GM18519 (cell line): ENCODE measurements at regions not wholly inside any gene's neighbourhood (a gene's known extent, or its start where the extent isn't known, plus 50 kb on each side); places are given as distances from the start of the nearest gene placed in this dataset.

Experiments
- ATAC-seq: cut with Tn5 transposase; IDR thresholded peaks from one replicate; pipeline ENCODE4 v1.9.1; 2021; ENCODE audit warnings: mild to moderate bottlenecking, moderate library complexity; ENCODE audit not compliant: unreplicated experiment, low FRiP score

- no peak for ATAC-seq
Measured at GRCh38 chr14:44154874-44155273, 352.2 kb downstream of the FSCB start.

DNA sequence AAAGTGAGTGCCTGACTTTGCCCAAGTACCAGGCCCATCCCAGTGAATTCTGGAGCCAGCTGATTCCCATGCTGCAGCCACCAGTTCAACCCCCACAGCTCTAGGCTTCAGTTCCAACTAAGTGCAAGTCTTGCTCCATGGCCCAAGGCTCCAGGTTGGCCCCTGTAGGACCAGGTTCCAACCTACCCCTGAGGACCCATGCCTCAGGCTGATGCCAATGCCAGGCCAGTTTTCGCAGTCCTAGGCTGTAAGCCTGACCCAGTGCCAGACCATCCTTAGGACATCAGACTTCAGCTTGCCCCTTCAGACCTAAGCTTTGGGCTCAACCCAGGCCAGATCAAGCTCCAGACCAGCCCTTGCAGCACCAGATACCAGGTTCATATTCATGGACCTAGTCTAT, 352.6 kb downstream of the FSCB start:
- ATAC-seq, result no peak

DNA sequence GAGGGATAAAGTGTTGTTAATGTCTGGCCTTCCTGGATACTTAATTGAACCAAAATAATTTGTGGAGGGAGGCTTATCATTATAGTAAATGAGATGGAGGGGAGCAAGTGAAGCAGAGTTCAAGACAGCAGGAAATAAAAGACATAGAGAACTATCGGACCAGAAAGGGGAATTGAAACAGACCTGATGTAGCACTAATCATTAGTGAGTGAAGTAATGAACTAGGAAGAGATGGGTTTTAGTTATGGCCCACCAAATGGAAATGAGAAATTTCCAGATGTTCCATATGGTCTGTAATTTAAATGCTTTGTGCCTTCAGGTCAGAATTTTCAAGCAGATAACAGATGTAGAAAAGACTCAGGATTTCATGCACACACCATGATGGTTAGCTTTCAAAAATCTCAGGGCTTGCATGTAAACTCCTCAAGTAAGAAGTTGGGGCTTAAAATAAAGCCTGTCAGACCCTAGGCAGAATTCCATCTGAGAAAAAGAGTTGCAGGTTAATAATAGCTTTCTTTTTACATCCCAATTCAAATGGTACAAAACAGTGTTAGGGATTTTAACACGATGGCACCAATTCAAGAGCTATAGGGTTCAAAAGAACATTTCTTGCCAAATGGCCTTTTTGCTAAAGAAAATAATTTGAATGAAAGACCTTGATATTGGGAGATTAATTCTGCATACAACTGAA, 355.8 kb downstream of the FSCB start:
- no peak for ATAC-seq

DNA sequence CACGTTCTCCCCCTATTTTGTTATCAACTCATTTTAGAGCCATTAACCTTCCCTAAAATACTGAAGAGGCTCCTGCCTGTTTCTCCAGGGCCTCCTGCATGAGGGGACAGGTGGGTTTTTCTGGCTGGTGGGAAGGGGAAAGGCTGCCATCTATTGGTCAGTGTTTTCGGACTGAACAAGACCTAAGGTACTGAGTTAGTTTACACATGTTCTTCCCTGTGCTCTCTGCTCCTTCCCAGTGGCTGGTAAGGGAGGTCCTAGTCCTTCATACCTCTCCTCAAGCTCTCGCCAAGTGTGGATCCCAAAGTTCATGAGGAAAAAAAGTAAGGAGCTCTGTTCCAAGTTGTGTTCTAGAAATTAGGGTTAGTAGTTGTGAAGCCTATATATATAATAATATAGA, 357.5 kb downstream of the FSCB start:
- ATAC-seq, result peak; percentile 45

- ATAC-seq, result no peak
Measured at GRCh38 chr14:44142006-44142405, 365.1 kb downstream of the FSCB start.

GRCh38 chr14:44135972-44136371, 371.1 kb downstream of the FSCB start:
- ATAC-seq, result no peak

GRCh38 chr14:44131861-44132260, 375.2 kb downstream of the FSCB start:
- ATAC-seq, result no peak

DNA sequence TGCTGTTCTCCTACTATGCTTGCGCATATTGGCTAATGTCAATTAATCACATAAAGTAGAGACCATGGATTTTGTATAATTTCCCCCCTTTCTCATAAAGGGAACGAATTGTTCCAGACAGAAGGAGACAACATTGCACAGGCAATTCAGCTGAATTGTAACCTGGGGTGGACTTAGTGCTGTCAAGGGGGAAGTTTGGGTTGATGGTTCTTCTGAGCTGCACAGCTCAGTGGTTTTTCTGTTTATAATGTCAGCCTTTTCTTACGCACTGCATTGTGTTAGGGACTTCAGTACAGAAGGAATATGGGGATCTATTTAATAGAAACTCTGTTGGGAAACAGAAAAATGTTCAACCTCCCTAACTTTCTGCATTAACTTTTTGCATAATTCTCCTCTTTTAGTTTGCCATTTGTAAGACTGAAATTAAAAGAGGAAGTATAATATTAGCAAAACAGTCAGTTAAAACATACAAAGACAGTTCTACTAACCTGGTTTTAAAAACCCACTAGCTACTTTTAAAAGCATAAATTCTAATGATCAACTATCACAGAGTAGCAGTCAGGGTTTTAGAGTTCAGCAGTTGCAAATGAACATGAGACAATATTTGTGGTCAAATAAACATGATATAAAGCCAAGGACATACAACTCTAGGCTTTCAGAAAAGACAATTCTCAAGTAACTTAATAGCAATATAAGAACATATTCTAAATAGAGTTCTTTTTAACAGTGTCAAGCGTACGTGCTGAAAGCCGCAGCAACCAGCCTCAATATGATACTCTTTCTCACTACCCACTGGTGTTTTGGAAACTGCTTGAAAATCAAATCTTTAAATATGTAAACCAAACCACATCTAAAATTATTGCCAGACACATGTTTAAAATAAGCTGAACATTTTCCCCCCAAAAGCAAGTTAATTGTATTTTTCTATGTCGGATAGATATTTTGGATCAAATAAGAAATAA, 393.0 kb downstream of the FSCB start:
- no peak for ATAC-seq

DNA sequence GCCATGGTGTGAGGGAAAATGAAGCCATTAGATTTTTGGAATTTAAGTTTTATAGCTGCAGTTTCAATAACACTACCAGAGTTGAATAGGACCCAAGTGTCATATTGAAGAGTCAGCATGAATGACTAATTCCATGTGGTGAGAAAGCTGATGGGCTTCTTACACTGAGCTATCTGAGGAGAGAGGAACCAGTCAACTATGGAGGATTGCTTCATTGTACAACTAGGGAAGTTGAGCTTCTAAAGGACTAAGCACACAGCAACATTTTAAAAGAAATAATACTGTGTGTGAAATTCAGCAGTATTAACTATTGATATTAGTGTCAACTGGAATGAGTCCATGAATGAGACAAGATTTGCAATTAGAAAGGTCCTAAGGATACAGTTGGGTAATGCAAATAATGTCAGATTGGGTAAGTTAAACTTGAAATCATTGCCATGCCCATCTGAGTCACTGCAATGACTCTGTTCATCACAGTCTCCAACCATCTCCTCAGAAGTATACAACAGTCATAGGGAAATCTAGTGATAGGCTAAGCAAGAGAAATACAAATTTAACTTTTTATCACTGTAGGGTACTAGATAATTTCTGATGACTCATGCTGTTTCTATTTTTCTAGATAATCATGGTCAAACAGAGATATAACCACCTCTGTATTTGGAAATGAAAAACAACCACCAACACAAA, 394.2 kb downstream of the FSCB start:
- no peak for ATAC-seq

DNA sequence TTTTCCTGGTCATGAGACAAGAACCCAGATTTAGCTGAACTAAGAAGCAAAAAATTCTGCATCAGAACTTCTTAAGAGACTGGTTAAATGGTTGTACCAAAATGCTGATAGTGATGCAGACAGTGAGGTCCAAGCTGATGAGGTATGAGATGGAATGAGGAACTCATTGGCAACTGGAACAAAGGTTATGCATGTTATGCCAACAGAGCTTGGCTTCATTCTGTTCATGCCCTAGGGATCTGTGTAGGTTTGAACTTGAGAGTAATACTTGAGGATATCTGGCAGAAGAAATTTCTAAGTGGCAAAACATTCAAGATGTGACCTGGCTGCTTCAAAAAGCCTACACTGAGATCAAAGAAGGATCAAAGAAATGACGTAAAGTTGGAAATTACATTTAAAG, 398.0 kb downstream of the FSCB start:
- no peak for ATAC-seq

DNA sequence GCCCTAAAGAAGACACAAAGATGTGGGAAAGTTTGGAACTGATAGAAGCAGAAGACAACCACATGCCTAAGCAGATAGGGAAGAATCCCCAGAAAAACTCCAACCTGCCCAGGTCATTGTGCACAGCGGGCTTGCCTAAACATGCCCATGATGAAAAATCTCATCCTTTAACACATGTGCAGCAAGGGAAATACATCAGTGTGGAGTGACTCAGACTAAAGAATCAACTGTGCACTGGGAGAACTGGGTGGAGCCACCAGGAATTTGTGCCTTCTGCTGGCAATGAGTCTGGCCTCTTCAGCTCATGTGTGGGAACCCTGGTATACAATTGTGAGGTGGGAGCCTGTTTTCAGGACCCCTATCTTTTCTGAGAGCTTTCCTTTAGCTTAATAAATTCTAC, 398.5 kb downstream of the FSCB start:
- no peak for ATAC-seq

DNA sequence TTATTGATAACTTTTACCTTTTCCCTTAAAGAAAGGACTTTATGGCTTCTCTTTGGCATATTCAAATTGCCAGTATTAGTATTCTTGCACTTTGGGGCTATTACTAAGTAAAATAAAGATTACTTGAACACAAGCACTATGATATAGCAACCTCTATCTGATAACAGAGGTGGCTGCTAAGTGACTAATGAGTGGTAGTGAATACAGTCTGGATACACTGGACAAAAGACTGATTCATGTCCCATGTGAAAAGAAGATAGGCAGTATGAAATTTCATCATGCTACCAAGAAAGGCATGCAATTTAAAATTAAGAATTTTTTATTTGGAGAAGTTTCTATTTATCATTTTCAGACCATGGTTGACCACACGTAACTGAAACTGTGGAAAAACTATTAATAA, 399.9 kb downstream of the FSCB start:
- ATAC-seq, result no peak

DNA sequence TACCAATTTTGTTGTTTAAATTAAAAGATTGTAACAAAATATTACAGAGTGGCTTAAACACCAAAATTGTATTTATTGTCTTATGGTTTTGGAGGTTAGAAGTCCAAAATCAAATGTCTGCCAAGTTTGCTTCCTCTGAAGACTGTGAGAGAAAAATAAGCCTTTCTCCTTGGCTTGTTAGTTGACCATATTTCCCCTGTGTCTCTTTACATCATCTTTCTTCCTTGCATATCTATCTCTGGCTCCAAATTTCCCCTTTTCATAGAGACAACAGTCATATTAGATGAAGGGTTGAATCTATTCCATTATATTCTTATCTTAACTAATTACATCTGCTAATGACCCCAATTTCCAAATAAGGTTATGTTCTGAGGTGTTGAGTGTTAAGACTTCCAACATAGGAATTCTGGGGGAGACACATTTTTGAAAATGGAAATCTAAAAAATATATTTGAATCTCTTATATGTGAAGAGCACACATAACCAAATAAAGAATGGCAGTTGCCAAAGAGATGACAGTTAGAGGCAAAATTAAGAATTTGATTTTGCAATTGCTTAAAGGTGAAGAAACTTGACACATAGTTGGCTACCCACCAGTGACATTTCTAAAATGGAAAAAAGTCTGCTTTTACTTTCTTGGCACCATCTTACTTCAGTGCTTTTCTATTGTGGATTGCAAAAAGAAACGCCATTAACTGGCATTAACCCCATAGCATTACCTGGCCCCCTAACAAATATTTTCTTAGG, 407.2 kb downstream of the FSCB start:
- ATAC-seq, result no peak

DNA sequence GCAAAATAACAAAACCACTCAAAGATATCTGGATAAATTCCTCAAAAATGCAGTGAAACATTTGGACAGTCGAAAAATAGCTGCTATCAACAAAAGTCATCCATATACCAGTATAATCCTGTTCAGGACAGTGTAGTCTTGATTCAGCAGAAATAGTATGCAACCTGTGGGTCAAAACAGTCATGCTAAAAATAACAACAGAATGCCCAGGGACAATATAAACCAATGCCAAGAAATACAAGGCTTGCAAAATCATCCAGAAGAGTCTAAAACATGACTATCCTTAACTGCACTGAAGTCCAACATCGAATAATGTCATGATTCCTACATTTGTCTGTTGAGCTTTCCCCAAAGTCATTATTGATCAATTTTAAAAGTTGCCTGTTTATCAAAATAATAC, 425.9 kb downstream of the FSCB start:
- ATAC-seq, result no peak

GRCh38 chr14:44070046-44070445, 437.0 kb downstream of the FSCB start:
- ATAC-seq, result no peak

DNA sequence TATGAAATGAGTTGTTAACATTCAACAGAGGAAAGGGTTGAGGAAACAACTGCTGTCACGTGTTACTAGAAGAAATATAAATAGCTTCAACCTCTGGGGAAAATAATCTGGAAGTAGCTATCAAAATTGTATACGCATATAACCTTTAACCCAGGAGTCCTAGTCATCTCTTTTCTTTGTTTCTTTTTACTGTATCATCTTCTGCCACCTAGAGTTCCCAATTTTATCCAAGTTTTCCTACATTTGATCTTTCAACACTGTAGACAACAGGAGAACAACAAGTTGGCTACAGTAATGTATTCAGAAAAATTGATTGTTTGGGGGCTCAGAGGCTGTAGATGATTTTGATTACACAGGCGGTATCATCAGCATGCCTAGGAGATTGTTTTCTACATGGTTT, 453.7 kb downstream of the FSCB start:
- no peak for ATAC-seq

- ATAC-seq, result no peak
Measured at GRCh38 chr14:44041700-44042099, 465.4 kb downstream of the FSCB start.

- no peak for ATAC-seq
Measured at GRCh38 chr14:44040561-44040960, 466.5 kb downstream of the FSCB start.

DNA sequence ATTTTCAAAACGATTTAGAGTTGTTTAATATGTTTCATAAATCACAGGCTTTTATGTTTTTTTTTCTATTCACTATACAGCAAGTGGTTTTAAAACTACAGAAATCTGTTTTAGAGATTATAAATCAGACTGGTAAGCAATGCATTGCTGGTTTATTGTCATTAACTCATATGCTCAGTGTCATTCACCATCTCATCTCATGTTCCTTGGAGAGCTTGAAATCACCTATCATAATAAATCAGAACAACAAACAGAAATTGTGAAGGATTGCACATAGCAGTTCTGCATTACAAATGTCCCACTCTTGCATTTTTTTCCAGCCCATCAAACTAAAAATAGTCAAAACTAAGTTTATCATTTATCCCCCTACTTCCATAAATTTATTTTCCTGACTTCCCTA, 470.8 kb downstream of the FSCB start:
- no peak for ATAC-seq

DNA sequence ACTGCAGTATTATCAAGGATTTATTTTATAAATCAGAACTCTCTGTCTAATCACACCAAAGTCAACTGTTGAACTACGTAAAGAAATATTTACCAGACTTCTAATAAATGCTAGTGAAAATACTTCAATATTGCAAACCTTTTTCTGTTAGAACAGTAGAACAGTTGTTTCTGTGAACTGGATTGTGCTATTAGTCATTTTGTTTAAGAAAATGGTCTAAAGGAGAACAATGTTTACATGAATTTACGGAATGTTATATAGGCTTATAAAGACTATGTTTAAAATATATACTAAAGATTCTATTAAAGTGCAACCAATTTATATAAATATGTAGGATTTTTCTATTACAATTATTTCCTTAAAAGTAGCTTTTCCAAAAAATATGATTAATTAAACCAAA, 471.4 kb downstream of the FSCB start:
- no peak for ATAC-seq
